GM10847 (cell line): ENCODE measurements at regions not wholly inside any gene's neighbourhood (a gene's known extent, or its start where the extent isn't known, plus 50 kb on each side); places are given as distances from the start of the nearest gene placed in this dataset.

Experiments used
- POLR2A ChIP-seq: IDR thresholded peaks from 2 replicates; pipeline ENCODE4 v1.6.1; 2011; ENCODE audit not compliant: insufficient read length; ENCODE audit errors: extremely low read depth

GRCh38 chr2:64819774-64820688, 166.3 kb upstream of the SERTAD2 start:
- no peak for TF ChIP-seq POLR2A

- no peak for TF ChIP-seq POLR2A
Observed at GRCh38 chr2:64820901-64821300, 167.2 kb upstream of the SERTAD2 start.

- no peak for TF ChIP-seq POLR2A
Observed at GRCh38 chr2:64823794-64824193, 165.4 kb upstream of the SLC1A4 start.

- no peak for TF ChIP-seq POLR2A
Observed at GRCh38 chr2:64825831-64826491, 163.2 kb upstream of the SLC1A4 start.

DNA sequence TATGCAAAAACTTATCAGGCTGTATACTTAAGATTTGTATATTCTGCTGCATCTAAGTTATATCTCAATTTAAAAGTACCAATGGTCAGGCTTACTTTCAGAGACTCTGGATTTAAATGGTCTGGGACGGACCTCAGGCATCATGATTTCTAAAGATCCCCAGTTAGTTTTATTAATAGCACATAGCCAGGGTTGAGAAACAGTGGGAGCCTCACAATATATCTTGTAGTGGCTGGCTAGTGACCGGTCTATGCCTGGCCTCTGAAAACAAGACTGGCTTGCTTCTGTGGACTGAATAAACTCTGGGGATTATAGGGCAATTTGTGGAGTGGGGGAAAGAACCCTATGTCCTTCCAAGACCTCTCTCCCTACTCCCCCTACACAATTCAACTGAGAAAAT, 162.5 kb upstream of the SLC1A4 start:
- no peak for TF ChIP-seq POLR2A

DNA sequence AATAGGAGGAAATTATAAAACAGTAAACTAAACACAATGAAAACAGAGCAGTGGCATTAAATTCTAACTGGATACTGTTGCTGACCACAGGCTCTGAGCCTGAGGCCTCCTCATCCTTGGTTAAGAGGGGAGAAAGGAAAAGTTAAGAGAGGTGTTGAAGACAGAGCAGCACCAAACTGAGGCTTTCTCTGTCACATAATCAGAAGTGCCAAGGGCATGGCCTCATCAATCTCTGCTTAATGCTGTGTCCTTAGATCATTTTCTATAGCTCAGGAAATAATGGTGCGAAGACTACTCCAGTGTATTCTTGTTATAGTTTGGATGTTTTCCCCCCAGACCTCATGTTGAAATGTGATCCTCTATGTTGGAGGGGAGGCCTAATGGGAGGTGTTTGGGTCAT, 160.9 kb upstream of the SLC1A4 start:
- no peak for TF ChIP-seq POLR2A

DNA sequence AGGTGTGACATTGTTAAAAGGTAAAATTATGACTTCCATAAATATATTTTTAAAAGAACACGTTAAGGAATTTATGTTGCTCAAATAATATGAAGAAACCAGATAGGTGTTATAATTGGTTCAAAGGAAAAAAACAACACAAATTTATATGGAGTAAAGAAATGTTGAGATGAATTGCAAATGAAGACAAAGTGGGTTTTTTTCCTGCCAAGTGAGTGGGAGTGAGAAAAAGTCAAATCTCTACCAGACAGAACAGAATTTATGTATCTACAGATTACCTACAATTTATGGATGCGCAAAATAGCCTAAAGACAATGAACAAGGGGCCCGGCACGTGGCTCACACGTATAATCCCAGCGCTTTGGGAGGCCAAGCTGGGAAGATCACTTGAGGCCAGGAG, 159.7 kb upstream of the SLC1A4 start:
- TF ChIP-seq POLR2A, result no peak

- no peak for TF ChIP-seq POLR2A
Observed at GRCh38 chr2:64831134-64831976, 157.8 kb upstream of the SLC1A4 start.

DNA sequence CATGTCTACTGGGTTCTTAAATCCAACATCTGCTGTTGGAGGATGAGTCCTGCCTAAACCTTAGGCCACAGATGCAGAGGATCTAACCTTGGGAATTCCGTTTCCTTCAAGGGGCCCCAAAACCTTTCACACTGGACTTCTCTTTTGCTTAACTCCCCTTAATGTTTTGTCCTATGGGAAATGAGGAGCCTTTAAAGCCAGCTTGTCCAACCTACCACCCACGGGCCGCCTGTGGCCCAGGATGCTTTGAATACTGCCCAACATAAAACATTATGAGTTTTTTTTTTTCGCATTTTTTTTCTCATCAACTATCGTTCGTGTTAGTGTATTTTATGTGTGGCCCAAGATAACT, 157.2 kb upstream of the SLC1A4 start:
- no peak for TF ChIP-seq POLR2A

DNA sequence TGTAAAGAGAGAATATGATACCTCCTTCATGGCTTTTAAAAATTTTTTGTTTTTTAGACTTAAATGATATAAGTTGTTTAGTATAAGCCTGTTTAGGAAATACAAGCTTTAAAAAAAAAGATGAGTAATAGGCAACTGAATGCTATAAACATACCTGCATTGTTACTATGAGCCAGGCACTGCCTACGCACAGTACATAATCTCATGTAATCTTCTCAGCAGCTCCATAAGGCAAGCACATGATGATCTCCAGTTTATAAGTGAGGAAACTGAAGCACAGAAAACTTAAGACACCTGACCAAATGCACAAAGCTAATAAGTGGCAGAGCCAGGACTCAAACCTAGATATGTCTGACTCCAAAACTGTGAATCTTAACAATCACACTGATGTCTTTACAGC, 156.3 kb upstream of the SLC1A4 start:
- TF ChIP-seq POLR2A, result no peak

GRCh38 chr2:64836566-64836965, 152.6 kb upstream of the SLC1A4 start:
- no peak for TF ChIP-seq POLR2A

GRCh38 chr2:64837116-64837731, 152.0 kb upstream of the SLC1A4 start:
- no peak for TF ChIP-seq POLR2A

GRCh38 chr2:64837925-64838641, 151.1 kb upstream of the SLC1A4 start:
- no peak for TF ChIP-seq POLR2A

GRCh38 chr2:64838817-64839216, 150.4 kb upstream of the SLC1A4 start:
- no peak for TF ChIP-seq POLR2A

DNA sequence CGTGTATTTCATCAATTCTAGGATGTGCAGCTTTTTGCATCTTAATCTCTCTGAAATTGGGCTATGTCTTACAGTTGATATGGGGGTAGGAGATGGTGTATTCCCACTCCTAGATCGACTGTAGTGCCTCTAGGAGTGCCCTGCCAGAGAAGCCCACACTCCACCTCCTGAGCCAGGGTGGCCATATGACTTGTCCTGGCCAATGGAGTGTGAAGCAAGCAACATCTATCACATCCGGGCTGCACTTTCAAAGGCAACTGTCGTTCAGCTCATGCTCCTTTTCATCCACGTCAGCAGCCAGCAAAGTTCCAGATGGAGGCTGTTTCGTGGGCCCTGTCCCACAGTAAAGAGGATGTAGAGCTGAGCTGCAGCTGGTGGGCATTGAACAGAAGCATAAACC, 149.4 kb upstream of the SLC1A4 start:
- TF ChIP-seq POLR2A, result peak; percentile 32
